ENCODE measurements at regions not wholly inside any gene's neighbourhood (a gene's known extent, or its start where the extent isn't known, plus 50 kb on each side); places are given as distances from the start of the nearest gene placed in this dataset.
"Not testable (repeated sequence)": the region's sequence is repeated elsewhere in the genome, so short reads cannot be mapped to it uniquely, and the experiment has no call there.

DNA sequence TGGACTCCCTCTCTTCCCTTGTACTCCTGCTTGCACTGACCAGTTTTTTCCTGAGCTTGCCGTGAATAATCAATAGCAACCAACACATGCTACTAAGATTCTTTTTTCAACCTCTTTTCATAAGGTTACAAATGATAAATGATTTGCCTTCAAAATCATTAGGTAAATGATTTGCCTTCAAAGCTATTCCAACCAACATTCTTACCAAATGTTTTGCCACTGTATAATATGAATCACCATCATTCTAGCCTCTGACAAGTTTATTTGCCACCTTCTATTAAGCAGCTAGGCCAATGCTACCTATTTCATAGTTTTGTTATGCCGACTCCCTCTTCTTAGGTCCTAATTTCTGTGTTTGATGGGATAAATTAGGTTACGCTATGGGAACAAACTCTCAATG, 385.1 kb downstream of the DTWD2 start:
- DNase-seq, result no peak

DNA sequence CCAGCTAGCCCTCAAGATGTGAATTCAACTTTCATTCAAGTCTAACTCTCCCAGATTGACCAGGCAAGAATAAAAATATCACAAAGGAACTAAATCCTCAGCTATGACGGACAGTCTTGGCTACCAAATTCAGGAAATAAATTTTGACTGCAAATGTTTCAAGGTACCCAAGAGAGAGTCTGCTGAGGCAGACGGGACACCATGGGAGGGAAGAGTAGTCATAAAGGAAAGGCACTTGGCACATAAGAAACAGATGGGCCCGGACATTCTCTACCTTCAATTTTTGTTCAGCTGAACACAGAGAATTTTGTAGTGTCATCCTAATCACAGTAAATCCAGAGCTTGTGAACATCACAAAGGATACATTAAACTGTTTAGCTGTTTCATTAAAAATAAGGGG, 390.0 kb downstream of the DTWD2 start:
- no peak for DNase-seq

DNA sequence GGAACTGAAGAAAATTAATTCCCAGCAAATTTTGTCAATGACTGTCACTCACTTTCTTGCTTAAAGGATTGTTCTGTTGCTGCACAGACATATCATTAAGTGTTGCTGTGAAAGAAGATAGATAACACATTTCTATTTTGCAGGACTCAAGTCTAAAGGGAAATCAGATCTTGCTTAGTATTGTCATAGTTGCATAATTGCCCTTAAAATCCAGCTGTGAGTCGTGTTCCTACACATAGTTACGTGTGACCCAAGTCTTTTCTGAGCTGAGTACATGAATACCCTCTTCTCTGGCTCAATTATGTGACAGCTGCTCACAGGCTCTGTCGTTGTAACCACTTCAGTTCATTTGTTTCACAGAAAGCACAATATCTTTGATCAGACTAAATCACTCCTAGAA, 390.8 kb downstream of the DTWD2 start:
- no peak for DNase-seq

DNA sequence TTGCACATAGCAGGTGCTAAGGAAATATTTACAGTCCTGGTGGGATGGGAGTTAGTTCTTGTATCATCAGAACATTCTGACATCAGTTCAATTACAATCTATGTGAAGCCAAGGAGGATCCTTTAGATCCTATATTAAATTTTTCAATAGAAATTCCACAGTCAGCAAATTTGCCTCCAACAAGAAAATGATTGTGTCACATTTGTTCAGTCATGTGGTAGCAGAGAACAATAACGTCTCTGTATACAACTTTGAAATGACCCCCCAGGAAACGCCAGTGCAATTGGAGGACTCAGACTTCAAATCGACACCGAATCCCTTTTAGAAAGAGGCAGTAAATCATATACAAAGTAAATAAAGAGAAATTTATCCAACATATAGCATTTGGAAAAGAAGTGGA, 392.1 kb downstream of the DTWD2 start:
- DNase-seq, result no peak

DNA sequence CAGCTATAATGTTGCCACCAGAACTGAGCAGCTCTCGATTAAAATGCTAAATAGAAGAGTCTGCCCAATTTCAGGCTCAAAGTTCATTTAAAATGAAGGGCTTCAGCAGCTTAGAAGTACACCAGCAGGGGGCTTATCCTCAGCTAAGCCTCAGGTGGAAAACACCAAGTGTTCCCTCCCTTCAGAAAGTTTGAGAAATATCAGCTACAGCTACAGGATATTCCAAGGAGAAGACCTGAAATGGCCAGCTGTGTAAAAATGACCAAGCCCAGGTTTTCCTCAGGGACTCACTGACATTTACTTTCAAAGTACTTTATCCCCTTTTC, 395.4 kb downstream of the DTWD2 start:
- DNase-seq, result no peak

DNA sequence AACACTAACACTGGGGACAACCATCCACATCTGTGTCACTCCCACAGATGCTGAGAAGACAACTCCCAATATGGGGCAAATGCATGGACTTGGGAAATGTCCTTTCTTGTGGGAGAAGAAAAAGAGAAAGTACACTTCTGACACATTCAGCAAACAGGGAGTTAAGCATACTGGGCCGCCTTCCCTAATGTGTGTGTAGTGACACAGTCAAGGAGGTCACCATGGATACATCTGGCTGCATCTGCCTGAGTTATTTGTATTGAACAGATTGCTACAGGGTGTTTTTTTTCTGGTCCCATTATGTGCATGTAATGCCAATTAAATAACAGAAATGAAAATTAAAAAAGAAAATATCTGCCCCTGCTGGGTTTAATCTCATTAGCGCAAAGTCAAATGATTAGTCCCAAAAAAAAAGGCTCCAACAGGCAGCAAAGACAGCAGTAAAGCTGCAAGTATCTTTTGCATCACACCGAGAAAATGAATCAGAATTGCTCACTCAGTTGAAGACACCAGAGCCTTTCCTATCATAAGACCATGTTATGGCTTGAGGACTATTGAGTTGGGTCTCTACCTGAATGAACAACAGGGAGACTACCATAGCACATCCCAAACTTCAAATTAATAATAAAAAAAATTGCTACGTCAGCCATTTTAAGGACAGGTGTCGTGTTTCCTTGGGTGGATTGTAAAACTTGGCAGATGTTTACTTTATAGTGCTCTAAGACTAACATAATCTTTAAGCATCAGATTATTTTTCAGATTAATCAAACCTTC, 395.9 kb downstream of the DTWD2 start:
- no peak for DNase-seq

DNA sequence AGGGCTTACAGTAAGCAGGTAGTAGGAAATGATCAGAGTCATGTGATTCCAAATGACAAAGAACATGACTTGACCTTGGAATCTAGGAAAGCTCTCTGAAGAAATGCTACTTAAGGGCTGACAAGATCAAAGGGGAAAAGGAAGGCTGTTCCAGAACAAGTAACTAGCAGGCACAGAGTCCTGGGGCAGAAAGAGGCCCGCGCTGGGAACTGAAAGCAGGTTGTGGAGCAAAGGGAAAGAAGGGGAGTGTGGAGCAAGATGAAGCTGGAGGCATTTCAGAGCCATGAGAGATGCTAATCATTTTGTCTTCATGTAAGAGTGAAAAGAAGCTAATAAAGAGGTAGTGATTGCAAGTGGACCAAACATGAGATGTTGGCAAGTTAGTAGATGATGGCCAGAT, 397.5 kb downstream of the DTWD2 start:
- DNase-seq, result no peak

DNA sequence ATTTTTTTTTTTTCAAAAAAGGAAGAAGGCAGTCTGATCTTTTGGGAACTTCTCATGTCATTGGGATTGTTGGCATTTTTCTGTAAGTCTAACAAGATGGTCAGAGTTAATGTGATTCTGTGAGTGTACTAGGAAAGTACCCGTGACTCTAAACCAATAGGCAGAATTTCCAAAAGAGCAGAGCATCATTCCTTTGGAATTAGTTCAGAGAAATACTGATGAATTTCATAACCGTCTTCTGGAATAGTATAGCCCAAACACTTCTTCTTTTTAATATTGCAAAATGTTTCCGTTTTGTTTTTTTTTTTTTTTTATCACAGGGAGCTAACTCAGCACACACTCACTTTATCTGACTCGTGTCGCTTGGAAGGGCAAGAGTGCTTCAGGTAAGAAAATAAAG, 407.4 kb downstream of the DTWD2 start:
- DNase-seq, result no peak

DNA sequence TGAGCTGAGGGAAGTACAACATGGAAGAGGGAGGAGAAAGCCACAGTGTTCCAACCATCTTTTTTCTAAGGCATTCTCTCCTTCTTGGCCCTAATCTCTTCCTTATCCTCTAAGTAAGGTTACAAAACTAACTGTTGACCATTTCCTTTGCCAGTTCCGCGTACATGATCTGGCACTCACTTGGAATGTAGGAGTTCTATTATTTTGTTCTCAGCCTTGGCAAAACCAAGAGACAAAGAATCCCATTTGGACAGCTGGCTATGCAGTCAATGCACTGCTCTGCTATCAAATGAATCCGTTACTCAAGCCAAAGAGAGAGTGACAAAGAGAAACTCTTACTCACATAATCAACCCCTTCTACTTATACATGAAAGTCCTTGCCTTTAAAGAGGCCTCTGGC, 410.3 kb downstream of the DTWD2 start:
- DNase-seq, result no peak

DNA sequence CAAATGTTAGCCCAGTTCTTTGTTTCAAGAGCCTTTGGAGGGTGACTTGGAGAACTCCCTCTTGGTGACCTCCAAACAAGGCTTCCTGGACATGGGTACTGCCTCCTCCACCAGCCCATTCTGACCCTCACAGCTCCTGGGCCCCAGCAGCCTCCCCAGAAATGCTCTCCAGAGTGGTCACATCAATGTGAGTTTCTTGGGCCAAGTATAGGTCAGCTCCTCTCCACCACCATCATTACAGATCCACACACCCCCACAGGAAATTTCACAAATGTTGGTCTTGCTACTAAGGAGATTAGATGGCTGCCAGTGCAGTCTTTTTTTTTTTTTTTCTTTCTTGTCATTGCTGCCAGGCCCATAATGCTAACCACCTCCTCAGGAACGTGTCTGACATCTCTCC, 410.7 kb downstream of the DTWD2 start:
- no peak for DNase-seq

DNA sequence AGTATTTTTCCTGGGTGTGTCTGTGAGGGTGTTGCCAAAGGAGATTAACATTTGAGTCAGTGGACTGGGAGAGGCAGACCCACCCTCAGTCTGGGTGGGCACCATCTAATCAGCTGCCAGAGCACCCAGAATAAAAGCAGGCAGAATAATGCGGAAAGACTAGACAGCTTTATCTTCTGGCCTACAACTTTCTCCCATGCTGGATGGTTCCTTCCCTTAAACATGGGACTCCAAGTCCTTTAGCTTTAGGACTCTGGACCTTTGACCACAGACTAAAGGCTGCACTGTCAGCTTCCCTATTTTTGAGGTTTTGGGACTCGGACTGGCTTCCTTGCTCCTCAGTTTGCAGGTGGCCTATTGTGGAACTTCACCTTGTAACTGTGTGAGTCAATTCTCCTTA, 418.1 kb downstream of the DTWD2 start:
- not testable (repeated sequence) for DNase-seq

DNA sequence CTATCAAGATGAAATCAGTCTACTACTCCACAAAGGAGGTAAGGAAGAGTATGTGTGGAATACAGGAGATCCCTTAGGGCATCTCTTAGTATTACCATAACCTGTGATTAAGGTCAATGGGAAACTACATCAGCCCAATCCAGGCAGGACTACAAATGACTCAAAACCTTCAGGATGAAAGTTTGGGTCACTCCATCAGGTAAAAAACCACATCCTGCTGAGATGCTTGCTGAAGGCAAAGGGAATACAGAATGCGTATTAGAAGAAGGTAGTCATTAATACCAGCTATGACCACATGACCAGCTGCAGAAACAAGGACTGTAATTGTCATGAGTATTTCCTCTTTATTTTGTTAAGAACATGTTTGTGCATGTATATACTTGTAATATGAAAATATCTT, 418.8 kb downstream of the DTWD2 start:
- DNase-seq, result not testable (repeated sequence)

DNA sequence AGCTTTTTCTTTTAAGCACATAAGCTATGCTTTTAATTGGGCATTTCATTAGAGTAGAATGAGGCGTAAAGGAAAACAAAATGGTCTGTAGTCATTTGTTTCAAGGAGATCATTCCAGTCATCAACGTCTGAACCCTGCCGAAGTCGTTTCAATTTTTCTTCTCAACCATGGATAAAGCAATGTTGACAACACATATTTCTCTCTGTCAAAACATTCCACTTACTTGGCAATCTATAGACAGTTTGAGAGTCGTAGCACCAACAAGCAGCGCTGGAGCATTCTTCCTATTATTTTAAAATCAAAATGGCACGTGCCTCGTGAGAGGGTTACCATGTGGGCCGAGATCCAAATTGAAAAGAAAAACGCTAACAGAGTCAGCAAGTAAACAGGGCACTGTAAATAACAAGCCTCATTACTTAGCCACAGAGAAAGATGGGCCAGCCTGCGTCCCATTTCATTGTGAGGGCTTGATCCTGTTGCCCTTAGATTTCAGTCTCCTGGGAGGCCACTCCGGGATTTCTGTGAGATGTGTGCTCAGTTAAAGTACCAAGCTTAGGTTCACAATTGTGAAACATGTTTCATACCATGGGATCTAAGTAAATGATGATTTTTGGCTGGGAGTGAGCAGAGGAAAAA, 422.9 kb downstream of the DTWD2 start:
- no peak for DNase-seq

DNA sequence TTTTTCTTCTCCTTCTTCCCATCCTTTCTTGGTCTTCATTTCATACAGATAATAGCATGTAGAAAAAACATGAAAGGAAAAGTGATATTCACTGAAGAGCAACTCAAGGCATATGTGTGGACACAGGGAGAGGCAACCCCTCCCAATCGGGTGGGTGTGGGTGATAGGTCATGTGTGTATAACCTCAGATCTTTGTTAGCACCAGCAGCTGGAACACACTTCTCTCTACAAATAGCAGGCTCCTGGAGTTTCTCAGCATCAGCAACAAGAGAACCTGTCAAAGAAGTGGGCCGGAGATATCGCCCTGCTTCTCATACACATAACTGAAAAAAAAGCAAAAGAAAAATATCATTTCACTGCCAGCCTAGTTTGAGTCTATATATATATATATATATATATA, 426.4 kb downstream of the DTWD2 start:
- no peak for DNase-seq

DNA sequence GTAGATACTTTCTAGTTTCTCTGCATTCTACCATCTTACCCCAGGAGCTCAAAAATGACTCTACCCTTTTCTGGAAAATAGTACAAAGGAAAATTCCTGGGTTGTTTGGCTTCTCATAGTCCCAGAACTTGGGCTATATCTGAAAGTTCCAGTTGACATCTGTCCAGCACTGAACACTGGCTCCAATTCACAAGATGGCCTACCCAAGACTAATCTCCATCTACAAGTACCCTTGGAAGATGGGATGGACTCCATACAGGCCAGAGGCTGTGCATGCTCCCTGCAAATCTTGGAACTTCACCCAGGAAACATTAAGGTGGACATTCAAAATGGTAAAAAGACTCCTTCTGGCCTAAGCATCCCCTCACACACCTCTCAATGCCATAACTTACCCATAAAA, 427.1 kb downstream of the DTWD2 start:
- no peak for DNase-seq

DNA sequence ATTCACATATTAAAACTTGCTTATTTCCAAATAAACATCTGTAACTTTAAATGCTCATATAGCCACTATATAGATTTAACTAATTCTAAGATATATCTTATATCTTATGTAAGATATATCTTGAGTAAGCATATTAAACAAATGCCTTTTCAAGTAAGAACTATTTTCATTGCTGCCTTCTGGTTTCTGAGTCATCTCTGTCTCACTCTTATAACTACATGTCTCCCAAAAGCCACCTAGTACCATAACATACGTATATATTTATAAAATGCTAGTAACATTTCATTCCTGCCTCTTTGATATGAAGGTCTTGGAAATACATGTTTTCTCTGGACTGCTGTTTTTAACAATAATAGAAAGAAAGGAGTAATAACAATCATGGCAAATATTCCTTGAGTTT, 429.5 kb downstream of the DTWD2 start:
- DNase-seq, result no peak

DNA sequence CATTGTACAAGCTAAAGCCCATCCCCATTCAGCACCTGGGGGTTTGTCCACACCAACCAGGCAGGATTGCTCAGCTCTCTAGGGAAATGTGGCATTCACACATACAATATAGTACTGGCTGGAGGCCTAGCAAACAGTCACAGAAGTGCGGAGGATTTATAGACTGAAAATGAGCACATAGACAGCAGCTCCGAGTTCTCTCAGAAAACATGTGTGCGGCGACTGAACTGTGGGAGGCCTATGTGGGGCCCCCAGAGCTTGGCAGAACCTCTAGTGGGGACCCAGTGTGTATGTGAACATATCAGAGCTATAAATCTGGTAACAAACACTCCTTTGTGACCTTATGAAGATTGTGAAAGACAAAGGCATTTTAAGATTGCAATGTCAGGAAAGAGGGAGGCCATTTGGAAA, 431.1 kb downstream of the DTWD2 start:
- no peak for DNase-seq

DNA sequence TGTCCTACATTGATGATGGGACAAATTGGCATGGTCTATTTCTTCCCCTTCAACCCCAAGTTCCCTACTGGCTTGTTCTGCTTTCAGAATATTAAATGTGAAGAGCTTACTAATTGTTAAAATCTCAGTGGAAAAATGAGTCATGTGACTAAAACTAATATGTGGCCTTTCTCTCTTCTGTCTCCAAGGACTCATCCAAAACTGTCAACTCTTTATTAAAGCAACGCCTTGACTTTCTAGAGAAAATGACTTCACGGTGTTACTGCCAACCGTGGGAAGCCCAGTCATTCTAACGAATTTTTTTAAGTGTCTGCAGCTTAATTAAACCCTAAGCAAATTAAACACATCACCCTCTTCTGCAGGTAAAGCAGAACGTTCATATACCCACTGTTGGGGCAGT, 431.6 kb downstream of the DTWD2 start:
- DNase-seq, result no peak

DNA sequence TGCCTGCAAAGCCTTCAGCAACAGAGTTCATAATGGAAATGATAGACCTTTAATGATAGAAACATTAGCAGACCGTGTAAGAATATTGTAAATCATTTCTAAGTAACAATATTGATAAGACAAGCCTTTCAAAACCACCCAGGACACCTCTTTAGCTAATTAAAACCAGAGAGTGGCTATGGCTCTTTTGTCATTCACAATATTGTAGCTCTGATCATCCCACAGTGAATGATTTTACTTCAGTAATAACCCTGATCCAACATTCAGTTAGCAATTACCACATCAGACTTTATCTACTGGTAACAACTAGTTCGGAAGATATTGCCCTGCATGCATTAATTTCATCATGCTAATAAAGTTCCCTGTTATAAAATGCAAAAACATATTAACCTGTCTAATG, 432.6 kb downstream of the DTWD2 start:
- DNase-seq, result no peak

DNA sequence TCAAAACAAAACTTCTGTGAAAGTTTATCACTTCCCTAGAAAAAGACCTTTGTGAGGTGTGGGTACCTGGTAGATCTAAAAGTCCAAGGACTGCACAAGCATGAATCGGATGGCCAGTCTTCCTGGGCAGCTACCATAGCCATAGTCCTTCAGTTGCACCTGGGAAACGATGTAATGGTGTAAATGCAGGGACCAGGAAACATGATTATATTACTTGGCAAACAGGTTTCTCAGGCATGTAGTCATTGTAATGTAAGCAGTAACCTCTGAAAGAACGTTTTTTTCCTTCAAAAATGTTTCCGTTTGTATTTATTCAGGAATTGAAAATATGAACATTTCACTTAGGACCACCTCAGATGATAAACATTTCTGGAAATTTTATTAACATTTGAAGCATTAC, 433.4 kb downstream of the DTWD2 start:
- no peak for DNase-seq

DNA sequence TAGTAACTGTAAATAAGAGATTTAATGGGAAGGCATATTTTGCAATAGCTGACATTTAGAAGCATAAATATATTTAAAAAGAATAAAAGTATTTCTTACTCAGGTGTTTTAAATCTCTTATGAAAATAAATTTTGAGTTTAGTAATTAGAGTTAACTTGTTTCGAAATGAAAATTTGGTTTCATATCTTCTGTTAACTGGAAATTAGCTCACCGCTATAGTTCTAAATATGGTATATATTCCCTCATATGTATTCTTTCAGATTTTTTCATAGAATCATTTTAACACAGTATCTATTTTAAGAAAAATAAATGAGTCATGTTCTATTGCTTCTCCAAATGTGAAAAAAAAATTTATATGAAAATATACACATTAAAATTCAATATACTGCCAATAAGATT, 434.1 kb downstream of the DTWD2 start:
- no peak for DNase-seq

DNA sequence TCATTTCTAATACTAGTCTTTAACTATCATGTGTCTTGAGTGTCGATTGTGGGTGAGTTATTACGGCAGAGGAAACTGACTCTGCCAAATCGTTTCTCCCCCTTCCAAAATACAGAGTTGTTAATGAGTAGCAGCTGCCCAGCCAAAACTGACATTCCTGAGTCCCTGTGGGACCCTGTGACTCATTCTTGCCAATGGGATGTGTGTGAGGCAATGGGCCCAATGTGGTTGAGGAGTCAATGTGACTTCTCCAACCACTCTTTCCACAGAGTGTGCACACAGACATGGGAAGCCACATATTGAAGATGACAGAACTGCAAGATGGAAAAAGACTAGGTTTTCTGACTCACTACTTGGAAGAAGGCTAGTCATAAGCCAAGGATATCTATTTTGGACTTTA, 434.7 kb downstream of the DTWD2 start:
- no peak for DNase-seq

DNA sequence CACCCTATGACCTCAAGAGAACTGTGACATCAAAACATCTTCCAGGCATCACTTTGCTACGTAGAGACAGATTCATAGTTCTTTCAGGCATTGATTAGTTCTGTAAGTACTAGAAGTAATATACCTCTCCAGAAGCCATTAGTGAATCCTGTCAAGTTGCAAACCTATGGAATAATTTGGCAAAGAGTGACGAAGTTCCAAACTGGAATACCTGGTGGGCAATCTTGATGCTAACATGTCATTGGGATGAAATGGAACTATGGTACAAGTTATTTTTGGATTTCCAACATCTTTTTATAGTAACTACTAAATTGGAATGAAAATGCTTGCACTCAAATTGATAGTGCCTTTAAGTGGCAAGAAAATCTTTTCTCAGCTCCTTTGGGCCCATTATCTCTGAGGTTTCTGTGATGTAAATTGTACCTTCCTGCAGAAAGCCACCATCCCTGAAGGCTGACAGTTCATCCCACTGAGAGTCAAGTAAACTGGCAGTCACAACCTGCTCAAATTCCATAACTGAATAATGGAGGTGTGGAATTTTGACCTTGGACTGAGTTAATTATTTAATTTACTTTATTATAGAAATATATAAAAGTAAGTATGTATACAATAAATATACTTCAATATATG, 435.5 kb downstream of the DTWD2 start:
- no peak for DNase-seq

DNA sequence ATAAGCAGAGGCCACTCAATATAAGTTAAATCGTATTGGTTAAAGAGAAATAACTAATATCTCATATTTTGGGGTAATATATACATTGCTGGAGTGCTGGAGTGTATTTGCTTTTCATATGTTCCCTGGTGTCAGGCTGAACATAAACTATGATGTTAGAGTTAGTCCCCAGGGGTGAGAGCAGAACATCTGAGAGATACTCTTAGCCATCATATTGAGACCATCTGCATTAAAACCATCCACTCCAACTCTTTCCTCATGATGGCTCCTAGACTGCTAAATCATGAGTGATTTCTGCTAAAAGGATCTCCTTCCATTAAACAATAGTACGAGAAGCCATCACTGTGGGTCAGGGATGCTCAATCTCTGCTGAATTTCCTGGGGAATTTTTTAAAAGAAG, 436.2 kb downstream of the DTWD2 start:
- DNase-seq, result no peak

DNA sequence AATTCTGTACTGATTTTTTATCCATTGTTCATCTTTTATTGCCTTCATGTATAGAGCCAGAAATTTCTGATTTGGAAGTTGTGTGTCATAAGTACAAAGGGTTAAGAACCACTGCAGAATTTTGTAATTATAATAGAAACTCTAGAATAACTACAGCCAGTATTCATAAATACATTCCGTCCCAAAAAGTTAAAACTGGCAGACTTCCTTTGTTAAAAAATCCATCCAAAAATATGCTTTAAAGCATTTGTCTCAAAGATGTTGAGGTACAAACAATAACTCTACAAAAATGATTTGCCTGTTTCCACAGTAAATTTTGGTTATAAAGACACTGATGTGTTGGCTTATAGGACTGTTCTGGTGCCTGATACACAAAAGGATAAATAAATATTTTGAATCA, 436.6 kb downstream of the DTWD2 start:
- no peak for DNase-seq
